ENCODE measurements at regions not wholly inside any gene's neighbourhood (a gene's known extent, or its start where the extent isn't known, plus 50 kb on each side); places are given as distances from the start of the nearest gene placed in this dataset.

GRCh38 chr4:130591091-130591490 is 1495.1 kb downstream of the C4orf33 start:
- no peak for TF ChIP-seq POLR2A (IDR thresholded peaks at IDR 0.05; ENCODE audit: low read depth, low read length)
- no peak for TF ChIP-seq POLR2AphosphoS5 (IDR thresholded peaks at IDR 0.05; ENCODE audit: low read depth, low read length)
- TF ChIP-seq TAF1 (IDR thresholded peaks at IDR 0.05; ENCODE audit: low read depth, low read length), result no peak
- TF ChIP-seq PAX5 (IDR thresholded peaks at IDR 0.05; ENCODE audit: insufficient read depth, low read length, severe bottlenecking), result no peak
- TF ChIP-seq POU2F2 (IDR thresholded peaks at IDR 0.05; ENCODE audit: low read depth, low read length), result no peak

Data from GM12891 (cell line).